Activated CD4-positive, alpha-beta T cell treated with anti-CD3 and anti-CD28 coated beads, Interleukin-2, amount 50 U/mL, for 16 hours (primary cell): ENCODE measurements at regions not wholly inside any gene's neighbourhood (a gene's known extent, or its start where the extent isn't known, plus 50 kb on each side); places are given as distances from the start of the nearest gene placed in this dataset.
"Not testable (repeated sequence)": the region's sequence is repeated elsewhere in the genome, so short reads cannot be mapped to it uniquely, and the experiment has no call there.

Experiments used
- DNase-seq: peaks from one replicate; pipeline ENCODE4 v3.0.0-alpha.2; 2020

DNA sequence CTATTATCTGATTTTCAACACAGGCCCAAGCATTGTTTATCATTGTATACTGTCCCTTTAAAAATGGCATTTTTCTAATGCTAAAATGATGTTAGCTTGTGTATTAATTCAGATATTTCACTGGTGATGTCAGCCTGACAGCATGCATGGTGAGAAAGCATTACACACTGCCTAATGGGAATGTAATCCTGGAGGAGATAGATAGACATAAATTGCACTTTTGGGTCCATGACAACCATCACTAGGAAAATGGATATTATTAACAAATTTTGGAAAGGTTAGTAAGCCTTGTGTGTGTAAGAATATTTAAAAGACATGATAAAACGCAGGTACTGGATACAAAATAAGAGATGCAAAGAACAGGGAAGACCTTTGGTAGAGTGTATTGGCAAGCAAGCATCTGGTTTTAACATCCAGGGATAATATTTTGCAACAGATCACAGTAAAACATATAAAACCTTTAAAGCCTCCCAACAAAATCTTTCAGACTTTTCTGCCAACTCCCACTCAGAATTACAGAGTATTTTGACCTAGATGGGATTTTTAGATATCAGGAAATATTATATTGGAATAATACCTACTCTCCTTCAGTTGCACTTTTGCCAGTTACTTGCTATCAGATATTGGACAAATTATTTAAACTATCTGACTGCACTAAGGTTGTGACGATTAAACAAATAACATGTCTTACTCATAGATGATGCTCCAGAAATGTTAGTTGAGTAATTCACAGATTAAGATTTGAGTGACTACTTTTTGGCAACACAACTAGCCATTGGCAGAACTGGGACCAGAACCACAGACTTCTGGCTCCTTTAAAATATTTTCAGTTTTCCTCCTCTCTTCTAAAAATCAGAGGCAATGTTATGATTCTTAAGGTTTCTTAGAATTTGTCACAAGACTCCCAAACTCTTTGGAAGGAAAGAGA is 291.6 kb upstream of the SEMA3C start:
- DNase-seq, result no peak

- no peak for DNase-seq
These were observed 290.2 kb upstream of the SEMA3C start for GRCh38 chr7:81209059-81209458.

GRCh38 chr7:81207801-81208200 is 288.9 kb upstream of the SEMA3C start:
- no peak for DNase-seq

DNA sequence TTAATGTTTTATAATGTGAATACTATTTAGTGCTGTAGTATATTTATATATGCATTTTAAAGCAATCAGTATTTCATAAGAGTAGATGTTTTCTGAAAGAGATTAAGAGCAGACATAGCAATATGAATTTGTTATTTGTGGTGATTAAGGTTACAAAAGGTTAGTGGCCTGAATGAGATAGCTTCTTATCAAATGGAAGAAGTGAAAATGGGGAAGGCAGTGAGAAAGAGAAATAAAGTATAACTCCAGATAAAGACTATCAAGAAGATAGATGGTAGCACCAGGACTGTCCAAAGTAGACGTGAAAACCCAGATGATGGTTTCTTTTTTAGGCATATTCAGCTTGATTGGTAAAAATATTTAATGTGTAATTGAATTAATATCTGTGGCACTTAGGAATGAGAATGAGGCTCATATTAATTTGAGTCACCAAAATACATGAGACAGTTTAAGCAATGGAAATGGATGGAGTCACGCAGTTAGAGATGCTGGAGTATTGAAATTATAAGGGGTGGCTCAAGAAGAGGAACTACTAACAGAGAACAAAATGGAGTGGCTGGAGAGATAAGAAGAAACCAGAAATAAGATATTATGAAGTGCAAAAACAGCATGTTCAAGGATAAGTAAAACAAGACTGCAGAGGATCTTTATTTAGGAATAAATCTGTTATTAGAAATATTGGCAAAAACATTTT is 288.0 kb upstream of the SEMA3C start:
- no peak for DNase-seq

- no peak for DNase-seq
These were observed 287.4 kb upstream of the SEMA3C start for GRCh38 chr7:81206217-81206616.

DNA sequence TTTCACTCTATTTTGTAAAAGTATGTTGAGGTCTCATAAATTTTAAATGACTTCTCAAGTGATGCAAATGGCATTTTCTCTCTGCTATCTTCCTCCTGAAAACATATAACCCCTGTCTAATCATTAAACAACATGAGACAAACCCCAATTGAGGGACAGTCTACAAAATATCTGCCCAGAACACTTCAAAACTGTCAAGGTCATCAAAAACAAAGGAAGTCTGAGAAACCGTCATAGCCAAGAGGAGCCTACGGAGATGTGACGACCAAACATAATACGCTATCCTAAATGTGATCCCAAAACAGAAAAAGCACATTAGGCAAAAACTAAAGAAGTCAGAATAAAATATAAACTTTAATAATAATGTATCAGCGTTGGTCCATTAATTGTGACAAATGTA is 282.3 kb upstream of the SEMA3C start:
- no peak for DNase-seq

DNA sequence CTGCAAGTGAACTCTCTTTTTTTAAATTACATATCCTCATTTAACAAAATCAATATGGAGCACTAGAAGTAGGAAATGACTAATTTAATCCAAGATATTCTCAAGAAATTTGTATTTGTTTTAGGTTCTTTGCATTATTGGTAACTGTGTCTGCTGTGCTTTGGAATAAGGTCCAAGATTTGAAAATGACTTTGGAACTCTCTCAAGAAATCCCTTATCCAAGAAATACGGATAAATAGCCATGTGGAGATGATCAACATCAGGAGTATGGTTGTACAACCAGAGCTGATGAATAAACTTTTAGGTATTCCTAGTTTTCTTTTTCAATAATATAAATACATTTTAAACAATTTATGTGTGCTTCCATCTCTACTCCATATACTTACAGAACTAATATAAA is 279.9 kb upstream of the SEMA3C start:
- no peak for DNase-seq

GRCh38 chr7:81197266-81197665 is 278.4 kb upstream of the SEMA3C start:
- DNase-seq, result no peak

GRCh38 chr7:81195033-81195432 is 276.2 kb upstream of the SEMA3C start:
- DNase-seq, result no peak

DNA sequence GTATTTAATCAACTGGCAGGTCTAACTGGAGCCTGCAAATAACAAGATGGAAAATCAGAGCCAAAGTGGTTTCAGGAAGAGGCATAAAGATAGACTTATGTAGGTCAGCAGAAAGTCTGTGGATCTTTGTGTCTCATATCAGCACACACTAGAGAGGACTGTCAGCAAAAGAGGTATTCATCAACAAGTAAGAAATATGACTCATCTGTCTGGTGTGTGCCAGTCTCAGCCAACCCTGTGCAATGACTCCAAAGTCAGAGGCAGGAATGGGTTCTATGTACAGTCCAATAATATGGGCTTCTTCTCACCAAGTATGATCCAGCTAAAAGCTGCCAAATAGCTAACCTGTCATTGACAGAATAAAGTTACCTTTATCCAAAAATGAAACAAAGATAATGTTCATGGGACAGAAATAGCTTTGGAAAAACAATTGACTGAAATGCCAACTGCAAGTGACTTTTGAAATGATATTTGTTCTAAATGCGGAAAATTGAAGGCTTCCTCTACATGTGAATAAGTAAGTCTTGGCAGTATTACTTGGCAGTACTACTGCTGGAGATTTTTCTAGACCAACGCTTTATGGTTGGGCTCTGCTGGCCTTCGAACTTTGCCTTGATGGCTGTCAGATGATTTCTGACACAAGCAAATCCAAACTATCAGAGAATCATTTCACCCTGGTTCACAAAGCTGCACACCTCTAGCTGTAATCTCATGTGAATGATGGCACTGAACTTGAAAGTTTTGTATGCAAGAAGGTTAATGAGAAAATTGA is 272.3 kb upstream of the SEMA3C start:
- no peak for DNase-seq

- no peak for DNase-seq
These were observed 268.9 kb upstream of the SEMA3C start for GRCh38 chr7:81187753-81188152.

GRCh38 chr7:81186691-81187090 is 267.8 kb upstream of the SEMA3C start:
- DNase-seq, result no peak

- DNase-seq, result no peak
These were observed 266.2 kb upstream of the SEMA3C start for GRCh38 chr7:81185072-81185471.

GRCh38 chr7:81183326-81183725 is 264.5 kb upstream of the SEMA3C start:
- no peak for DNase-seq

GRCh38 chr7:81182056-81182455 is 263.2 kb upstream of the SEMA3C start:
- DNase-seq, result not testable (repeated sequence)

DNA sequence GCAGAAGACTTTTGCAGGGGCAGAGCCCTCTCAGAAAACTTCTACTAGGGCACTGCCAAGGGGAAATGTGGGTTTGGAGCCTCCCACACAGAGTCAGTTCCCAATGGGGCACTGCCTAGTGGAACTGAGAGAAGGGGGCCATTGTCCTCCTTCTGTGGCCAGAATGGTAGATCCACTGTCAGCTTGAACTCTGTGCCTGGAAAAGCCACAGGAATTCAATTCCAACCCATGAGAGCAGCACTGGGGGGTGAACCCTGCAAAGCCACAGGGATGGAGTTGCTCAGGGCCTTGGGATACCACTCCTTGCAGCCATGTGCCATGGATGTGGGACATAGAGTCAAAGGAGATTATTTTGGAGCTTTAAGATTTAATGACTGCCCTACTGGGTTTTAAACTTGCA is 262.2 kb upstream of the SEMA3C start:
- DNase-seq, result no peak

GRCh38 chr7:81180573-81180972 is 261.7 kb upstream of the SEMA3C start:
- no peak for DNase-seq

- DNase-seq, result no peak
These were observed 256.6 kb upstream of the SEMA3C start for GRCh38 chr7:81175275-81175940.

DNA sequence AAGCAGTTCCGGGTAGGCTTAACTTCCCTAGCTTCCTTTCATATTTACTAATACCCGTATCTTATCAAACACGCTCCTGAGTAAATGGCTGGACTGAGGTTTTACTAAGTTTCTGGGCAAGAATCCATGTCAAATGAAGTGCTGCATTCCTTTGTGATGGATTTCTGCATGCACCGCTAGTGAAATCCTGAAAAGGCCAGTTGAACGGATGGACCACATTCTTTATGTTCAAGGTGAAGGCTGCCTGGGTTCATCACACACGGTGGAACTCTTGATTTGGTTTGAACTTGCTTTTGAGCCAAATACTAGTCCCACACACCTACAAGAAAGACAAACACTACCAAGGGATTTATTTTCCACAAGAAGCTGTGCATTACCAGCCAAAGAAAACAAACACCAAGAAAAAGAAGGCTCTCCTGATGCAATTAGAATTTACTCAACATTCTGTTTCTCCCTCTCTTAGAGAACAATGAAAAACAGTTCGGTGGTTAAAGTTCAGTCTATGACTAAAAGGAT is 255.0 kb upstream of the SEMA3C start:
- DNase-seq, result no peak

DNA sequence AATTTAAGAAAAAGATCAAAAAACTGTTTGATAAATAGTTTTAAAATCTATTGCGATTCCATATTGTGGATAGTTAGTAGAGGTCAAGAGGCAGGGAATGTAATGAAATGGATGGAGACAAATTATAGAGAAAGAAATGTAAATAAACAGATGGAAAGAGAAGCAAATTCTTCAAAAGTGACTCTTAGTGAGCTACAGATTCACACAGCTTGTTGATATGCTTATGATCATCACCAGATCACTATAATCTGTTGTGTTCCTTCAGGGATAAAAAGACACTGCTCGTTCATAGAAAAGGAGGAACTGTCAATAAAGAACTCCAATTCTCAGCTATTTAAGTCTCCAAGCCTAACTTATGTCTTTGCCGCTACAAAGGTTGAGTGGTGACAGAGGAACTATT is 251.4 kb upstream of the SEMA3C start:
- DNase-seq, result no peak

GRCh38 chr7:81167934-81168333 is 249.1 kb upstream of the SEMA3C start:
- DNase-seq, result no peak

DNA sequence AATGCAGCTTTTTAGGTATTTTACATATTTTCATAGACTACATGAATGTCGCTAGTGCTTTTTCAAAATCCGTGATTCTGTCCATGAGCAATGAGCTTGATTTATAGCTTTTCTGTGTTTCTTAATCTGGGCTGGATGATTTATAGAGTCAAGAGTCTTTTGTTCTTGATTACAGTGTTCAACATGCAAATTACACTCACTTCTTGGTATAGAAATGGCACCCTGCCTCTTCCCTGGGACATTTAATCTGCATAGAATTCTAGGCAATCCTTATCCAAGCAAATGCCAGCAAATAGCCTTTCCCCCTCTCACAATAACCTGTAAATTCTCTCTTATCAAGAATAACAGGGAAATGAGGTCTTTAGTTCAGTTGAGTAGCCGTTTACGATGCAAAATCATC is 246.2 kb upstream of the SEMA3C start:
- DNase-seq, result no peak
